HL-60 (cell line): ENCODE measurements at regions not wholly inside any gene's neighbourhood (a gene's known extent, or its start where the extent isn't known, plus 50 kb on each side); places are given as distances from the start of the nearest gene placed in this dataset.

Experiments used
- GABPA ChIP-seq: IDR thresholded peaks from 2 replicates; pipeline ENCODE4 v1.6.1; 2012; ENCODE audit warnings: low read depth
- POLR2AphosphoS5 ChIP-seq: IDR thresholded peaks from 2 replicates; pipeline ENCODE4 v1.6.1; 2012; ENCODE audit warnings: low read depth
- TF ChIP-seq, protein P1 (sequence below): IDR thresholded peaks from one replicate; pipeline ENCODE4 v1.5.1; 2011; ENCODE audit warnings: low read length, control low read depth, inconsistent platforms; ENCODE audit not compliant: insufficient read depth

DNA sequence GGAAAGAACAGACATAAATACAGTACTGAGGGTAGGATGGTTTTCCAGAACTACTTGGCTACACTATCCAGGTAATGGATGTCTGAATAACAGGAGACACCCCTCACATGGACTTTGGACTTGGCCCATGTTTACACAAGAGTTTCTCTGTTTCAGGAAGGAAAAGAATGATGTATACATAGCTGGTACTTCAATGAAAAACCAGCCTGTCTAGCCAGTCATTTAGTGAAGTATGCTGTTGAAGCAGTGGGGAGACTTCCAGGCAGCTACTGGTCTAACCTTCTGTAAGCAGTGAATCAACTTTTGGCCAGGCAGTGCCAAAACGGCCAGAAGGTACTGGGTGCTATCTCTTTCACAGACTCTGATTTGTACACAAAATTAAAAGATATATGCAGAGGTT lies 135.0 kb downstream of the MBL2 start:
- no peak for TF ChIP-seq POLR2AphosphoS5
- TF ChIP-seq GABPA = no peak
- TF ChIP-seq, protein P1, sequence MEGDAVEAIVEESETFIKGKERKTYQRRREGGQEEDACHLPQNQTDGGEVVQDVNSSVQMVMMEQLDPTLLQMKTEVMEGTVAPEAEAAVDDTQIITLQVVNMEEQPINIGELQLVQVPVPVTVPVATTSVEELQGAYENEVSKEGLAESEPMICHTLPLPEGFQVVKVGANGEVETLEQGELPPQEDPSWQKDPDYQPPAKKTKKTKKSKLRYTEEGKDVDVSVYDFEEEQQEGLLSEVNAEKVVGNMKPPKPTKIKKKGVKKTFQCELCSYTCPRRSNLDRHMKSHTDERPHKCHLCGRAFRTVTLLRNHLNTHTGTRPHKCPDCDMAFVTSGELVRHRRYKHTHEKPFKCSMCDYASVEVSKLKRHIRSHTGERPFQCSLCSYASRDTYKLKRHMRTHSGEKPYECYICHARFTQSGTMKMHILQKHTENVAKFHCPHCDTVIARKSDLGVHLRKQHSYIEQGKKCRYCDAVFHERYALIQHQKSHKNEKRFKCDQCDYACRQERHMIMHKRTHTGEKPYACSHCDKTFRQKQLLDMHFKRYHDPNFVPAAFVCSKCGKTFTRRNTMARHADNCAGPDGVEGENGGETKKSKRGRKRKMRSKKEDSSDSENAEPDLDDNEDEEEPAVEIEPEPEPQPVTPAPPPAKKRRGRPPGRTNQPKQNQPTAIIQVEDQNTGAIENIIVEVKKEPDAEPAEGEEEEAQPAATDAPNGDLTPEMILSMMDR = no peak
